DND-41 (cell line): ENCODE measurements at regions not wholly inside any gene's neighbourhood (a gene's known extent, or its start where the extent isn't known, plus 50 kb on each side); places are given as distances from the start of the nearest gene placed in this dataset.

Source experiments
- EZH2 ChIP-seq: IDR thresholded peaks from 3 replicates; pipeline ENCODE4 v1.6.1; 2012; ENCODE audit warnings: borderline replicate concordance, low read depth, mild to moderate bottlenecking, moderate library complexity, low read length, inconsistent platforms; ENCODE audit not compliant: severe bottlenecking
- TF ChIP-seq, protein P1 (sequence below): IDR thresholded peaks from 2 replicates; pipeline ENCODE4 v1.5.1; 2012; ENCODE audit warnings: borderline replicate concordance, low read length, moderate library complexity, mild to moderate bottlenecking; ENCODE audit not compliant: poor library complexity, severe bottlenecking; ENCODE audit errors: extremely low read depth

DNA sequence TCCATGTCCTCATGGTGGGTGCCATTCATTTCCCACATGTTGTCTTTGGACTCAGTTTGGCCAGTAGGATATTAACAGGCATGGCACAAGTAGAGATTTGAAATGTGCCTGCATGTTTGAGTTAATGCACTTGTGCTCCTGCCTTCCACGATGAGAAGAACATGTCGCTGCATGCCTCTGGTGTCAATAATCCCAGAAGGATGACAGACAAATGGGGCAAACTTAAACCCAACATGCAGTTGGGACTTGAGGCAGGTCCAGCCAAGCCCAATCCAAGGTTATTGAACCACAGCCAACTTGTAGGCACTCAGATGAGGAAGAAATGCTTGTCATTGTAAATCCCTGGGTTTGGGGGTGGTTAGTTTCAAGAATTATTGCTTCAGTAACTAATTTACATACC is 174.6 kb downstream of the TRIM33 start:
- TF ChIP-seq, protein P1, sequence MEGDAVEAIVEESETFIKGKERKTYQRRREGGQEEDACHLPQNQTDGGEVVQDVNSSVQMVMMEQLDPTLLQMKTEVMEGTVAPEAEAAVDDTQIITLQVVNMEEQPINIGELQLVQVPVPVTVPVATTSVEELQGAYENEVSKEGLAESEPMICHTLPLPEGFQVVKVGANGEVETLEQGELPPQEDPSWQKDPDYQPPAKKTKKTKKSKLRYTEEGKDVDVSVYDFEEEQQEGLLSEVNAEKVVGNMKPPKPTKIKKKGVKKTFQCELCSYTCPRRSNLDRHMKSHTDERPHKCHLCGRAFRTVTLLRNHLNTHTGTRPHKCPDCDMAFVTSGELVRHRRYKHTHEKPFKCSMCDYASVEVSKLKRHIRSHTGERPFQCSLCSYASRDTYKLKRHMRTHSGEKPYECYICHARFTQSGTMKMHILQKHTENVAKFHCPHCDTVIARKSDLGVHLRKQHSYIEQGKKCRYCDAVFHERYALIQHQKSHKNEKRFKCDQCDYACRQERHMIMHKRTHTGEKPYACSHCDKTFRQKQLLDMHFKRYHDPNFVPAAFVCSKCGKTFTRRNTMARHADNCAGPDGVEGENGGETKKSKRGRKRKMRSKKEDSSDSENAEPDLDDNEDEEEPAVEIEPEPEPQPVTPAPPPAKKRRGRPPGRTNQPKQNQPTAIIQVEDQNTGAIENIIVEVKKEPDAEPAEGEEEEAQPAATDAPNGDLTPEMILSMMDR = no peak
- TF ChIP-seq EZH2 = no peak
